GM18867 (cell line): ENCODE measurements at regions not wholly inside any gene's neighbourhood (a gene's known extent, or its start where the extent isn't known, plus 50 kb on each side); places are given as distances from the start of the nearest gene placed in this dataset.
A peak's percentile ranks its signal among the peaks of the same experiment; 100 is the strongest.

Experiments
- ATAC-seq: cut with Tn5 transposase; IDR thresholded peaks from one replicate; pipeline ENCODE4 v1.9.1; 2021; ENCODE audit warnings: mild to moderate bottlenecking, moderate library complexity; ENCODE audit not compliant: unreplicated experiment

- no peak for ATAC-seq
These were observed 74.6 kb upstream of the SPATA12 start for GRCh38 chr3:56985878-56986277.

GRCh38 chr3:56985460-56985859 is 75.0 kb upstream of the SPATA12 start:
- ATAC-seq = no peak

- no peak for ATAC-seq
These were observed 77.0 kb upstream of the SPATA12 start for GRCh38 chr3:56983427-56983826.

- ATAC-seq = no peak
These were observed 78.8 kb upstream of the SPATA12 start for GRCh38 chr3:56981445-56982230.

- no peak for ATAC-seq
These were observed 79.6 kb upstream of the SPATA12 start for GRCh38 chr3:56980798-56981390.

GRCh38 chr3:56980243-56980642 is 80.2 kb upstream of the SPATA12 start:
- no peak for ATAC-seq

GRCh38 chr3:56979791-56980190 is 80.7 kb upstream of the SPATA12 start:
- no peak for ATAC-seq

GRCh38 chr3:56977561-56977889 is 82.9 kb upstream of the SPATA12 start:
- no peak for ATAC-seq

- ATAC-seq = no peak
These were observed 83.6 kb upstream of the SPATA12 start for GRCh38 chr3:56976651-56977560.

- ATAC-seq = no peak
These were observed 84.9 kb upstream of the SPATA12 start for GRCh38 chr3:56975567-56975966.

GRCh38 chr3:56974247-56974930 is 86.1 kb upstream of the SPATA12 start:
- ATAC-seq = no peak

- no peak for ATAC-seq
These were observed 88.6 kb upstream of the SPATA12 start for GRCh38 chr3:56971816-56972215.

- ATAC-seq = no peak
These were observed 89.2 kb upstream of the SPATA12 start for GRCh38 chr3:56971261-56971660.

- ATAC-seq = no peak
These were observed 90.0 kb upstream of the SPATA12 start for GRCh38 chr3:56970461-56970879.

GRCh38 chr3:56969851-56970250 is 90.6 kb upstream of the SPATA12 start:
- ATAC-seq = no peak

- ATAC-seq = no peak
These were observed 94.0 kb upstream of the SPATA12 start for GRCh38 chr3:56966509-56966908.

- no peak for ATAC-seq
These were observed 94.4 kb upstream of the SPATA12 start for GRCh38 chr3:56966104-56966503.

- no peak for ATAC-seq
These were observed 97.5 kb upstream of the SPATA12 start for GRCh38 chr3:56962922-56963321.

GRCh38 chr3:56962206-56962605 is 98.3 kb upstream of the SPATA12 start:
- ATAC-seq = no peak

GRCh38 chr3:56960234-56960917 is 100.1 kb upstream of the SPATA12 start:
- peak; percentile 69 for ATAC-seq

- no peak for ATAC-seq
These were observed 101.6 kb upstream of the SPATA12 start for GRCh38 chr3:56958879-56959278.
